Pancreas (tissue), 10 donors: ENCODE measurements at regions not wholly inside any gene's neighbourhood (a gene's known extent, or its start where the extent isn't known, plus 50 kb on each side); places are given as distances from the start of the nearest gene placed in this dataset.

ENCODE experiments used
- ATAC-seq, 4 donors: fragments of 200-7000 bp; cut with Tn5 transposase; one replicate each; pipeline versions ENCODE4 v1.8.0 to v1.9.1; 2020; ENCODE audit warnings: mild to moderate bottlenecking in 4 of 4, moderate library complexity in 4 of 4
- DNase-seq, 6 donors: peaks; one replicate each; pipeline ENCODE4 v3.0.0-alpha.2; 2020
- FAIRE-seq: peaks from 2 replicates; lab custom pipeline; 2012; peaks lifted over from hg19 to GRCh38; lab: Jason Lieb, UNC
- H3K27ac ChIP-seq, 4 donors: fragments of 200-600 bp; sonication (generic); 1 replicate in 3 of 4; 2 replicates in 1 of 4; pipeline versions ENCODE4 v1.5.0 to v1.8.0; 2020
- H3K27me3 ChIP-seq, 4 donors: fragments of 200-600 bp; one replicate each; pipeline ENCODE4 v1.8.0; 2021
- H3K36me3 ChIP-seq, 3 donors: fragments of 200-600 bp; sonication (generic) in 1 of 3; one replicate each; pipeline versions ENCODE4 v1.5.0 to v1.8.0; 2020 to 2021
- H3K4me1 ChIP-seq, 3 donors: fragments of 200-600 bp; one replicate each; pipeline ENCODE4 v1.8.0; 2021
- H3K4me3 ChIP-seq, 4 donors: fragments of 200-600 bp; sonication (generic) in 2 of 4; one replicate each; pipeline versions ENCODE4 v1.5.0 to v1.8.0; 2020 to 2021
- H3K9me3 ChIP-seq, 4 donors: fragments of 200-600 bp; one replicate each; pipeline ENCODE4 v1.8.0; 2021
- CTCF ChIP-seq, 4 donors: fragments of 200-600 bp; sonication (generic) in 3 of 4; IDR thresholded peaks; one replicate each; pipeline versions ENCODE4 v1.5.0 to v1.8.0; 2021; ENCODE audit warnings: antibody characterized with exemption in 4 of 4
- WGBS, 2 donors: extraction: QIAGEN DNeasy Blood & Tissue Kit; methylation state at CpG; one replicate each; pipeline ENCODE4 v1.1.7; 2013; 5-methylcytosine and 5-hydroxymethylcytosine counted together
- intact Hi-C, 3 donors: fragments of 100-400 bp; cut with DNase I; formaldehyde crosslinking; loops; one replicate each; pipeline versions ENCODE4 v1.11.1 to v1.14.2; 2022
- donor health status: healthy with polysubstance abuse.
- donor health status: DM: no; HTN: no; CAD: no; lungs with moderate emphysema.
- donor health status: DM: no; HTN: no; CAD: no.
- donor health status: control.
- donor health status: control.
- donor health status: Bipolar disorder and iron deficiency.
- donor health status: DM: yes; HTN: yes; CAD: no.
- donor health status: DM: no; HTN: no; CAD: no.
- donor health status: DM: no; HTN: no; CAD: no.
- donor health status: DM: yes; HTN: yes; CAD: no.

- intact Hi-C loops = no loop called here
- no peak for FAIRE-seq
- Histone ChIP-seq H3K27me3 (no peaks in the 10 kb centered on the region), H3K36me3 (no peaks in the 10 kb centered on the region), H3K4me1 (no peaks in the 10 kb centered on the region), H3K4me3 (no peak overlapping the region), H3K27ac (no peak overlapping the region), H3K9me3 (no peaks in the 10 kb centered on the region)
- 43 to 59% methylated on average over 2 of the region's 2 CpGs for WGBS, 2 donors
- no peak for ATAC-seq
- no peak for TF ChIP-seq CTCF (IDR thresholded peaks at IDR 0.05)
- DNase-seq = no peak
Observed at GRCh38 chr9:75582870-75583269, 307.6 kb upstream of the PCSK5 start.

DNA sequence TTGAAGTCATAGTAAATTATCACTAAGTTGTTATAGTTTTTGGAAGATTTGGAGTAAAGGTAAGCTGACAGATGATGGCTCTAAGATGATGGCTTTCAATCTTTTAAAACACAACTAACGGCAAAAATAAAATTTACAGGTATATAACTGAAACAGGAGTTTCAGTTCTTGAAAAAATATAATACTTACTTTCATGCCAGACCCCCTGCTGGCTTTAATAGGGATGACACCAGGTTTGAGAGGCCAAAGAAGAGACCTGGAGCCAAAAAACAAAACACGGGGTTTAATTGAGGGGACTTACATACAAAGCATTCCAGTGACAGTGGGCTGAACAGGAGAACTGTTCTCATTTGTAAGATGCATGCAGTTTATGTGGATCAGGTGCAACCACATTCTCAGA lies 301.7 kb upstream of the PCSK5 start:
- WGBS, 2 donors = 46 to 60% methylated on average over 2 of the region's 2 CpGs
- FAIRE-seq = no peak
- TF ChIP-seq CTCF (IDR thresholded peaks at IDR 0.05) = no peak
- H3K9me3 ChIP-seq = no peaks in the 10 kb centered on the region
- DNase-seq = no peak
- intact Hi-C loops = no loop called here
- no peaks in the 10 kb centered on the region for H3K36me3 ChIP-seq
- no peaks in the 10 kb centered on the region for H3K27me3 ChIP-seq
- no peak overlapping the region for H3K4me3 ChIP-seq
- no peaks in the 10 kb centered on the region for H3K4me1 ChIP-seq
- ATAC-seq = no peak
- no peak overlapping the region for H3K27ac ChIP-seq

DNA sequence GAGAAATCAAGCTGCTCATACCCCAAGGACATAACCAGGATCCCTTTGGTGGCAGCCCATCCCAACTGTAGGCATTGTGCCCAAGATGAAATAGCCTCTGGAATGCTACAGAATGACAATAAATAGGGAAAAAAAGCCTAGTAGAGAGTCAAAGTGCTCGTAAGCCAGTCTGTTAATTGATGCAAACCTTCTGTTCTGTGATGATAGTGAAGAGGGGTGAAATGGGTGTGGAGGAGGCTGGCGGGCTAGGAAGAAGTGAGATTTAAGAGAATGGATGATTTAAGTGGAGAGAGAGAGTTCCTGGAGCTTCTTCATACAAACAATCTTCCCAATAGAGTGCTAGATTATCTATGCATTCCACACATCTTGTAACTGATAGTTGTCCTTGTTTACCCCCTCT lies 301.0 kb upstream of the PCSK5 start:
- H3K4me1 ChIP-seq = no peaks in the 10 kb centered on the region
- ATAC-seq (no peak), DNase-seq (no peak), FAIRE-seq (no peak)
- no peak overlapping the region for H3K4me3 ChIP-seq
- no peaks in the 10 kb centered on the region for H3K27me3 ChIP-seq
- TF ChIP-seq CTCF (IDR thresholded peaks at IDR 0.05) = no peak
- H3K36me3 ChIP-seq = no peaks in the 10 kb centered on the region
- no peaks in the 10 kb centered on the region for H3K9me3 ChIP-seq
- WGBS, 2 donors = 59 to 63% methylated on average over 2 of the region's 2 CpGs
- intact Hi-C loops = no loop called here
- H3K27ac ChIP-seq = no peak overlapping the region

GRCh38 chr9:75591972-75592371 lies 298.5 kb upstream of the PCSK5 start:
- DNase-seq (no peak), FAIRE-seq (no peak), ATAC-seq (no peak)
- no peak overlapping the region for H3K4me3 ChIP-seq
- WGBS, 2 donors = 48 to 65% methylated on average over 3 of the region's 3 CpGs
- no peaks in the 10 kb centered on the region for H3K9me3 ChIP-seq
- H3K27me3 ChIP-seq = no peaks in the 10 kb centered on the region
- no peak for TF ChIP-seq CTCF (IDR thresholded peaks at IDR 0.05)
- H3K27ac ChIP-seq = no peak overlapping the region
- no peaks in the 10 kb centered on the region for H3K4me1 ChIP-seq
- no peaks in the 10 kb centered on the region for H3K36me3 ChIP-seq
- intact Hi-C loops = no loop called here

DNA sequence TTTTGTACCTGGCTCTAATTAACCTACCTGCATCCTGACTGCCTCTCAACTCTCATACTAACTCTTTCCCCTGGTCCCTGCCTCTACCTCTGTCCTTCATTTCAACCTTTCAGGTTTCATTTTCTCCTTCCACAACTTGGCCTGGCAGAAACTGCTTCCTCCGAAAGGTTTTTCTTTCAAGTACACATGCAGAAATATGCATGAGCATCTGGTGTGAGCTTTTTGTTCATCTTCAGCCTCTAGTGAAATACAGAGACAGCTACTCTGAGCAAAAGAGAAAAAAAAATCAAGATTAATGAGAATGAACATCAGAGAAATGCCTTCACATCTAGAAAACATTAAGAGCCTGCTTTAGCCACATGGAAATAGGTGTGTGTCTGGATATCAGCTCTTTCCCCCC lies 297.9 kb upstream of the PCSK5 start:
- Histone ChIP-seq H3K27ac (no peak overlapping the region), H3K36me3 (no peaks in the 10 kb centered on the region), H3K27me3 (no peaks in the 10 kb centered on the region), H3K4me1 (no peaks in the 10 kb centered on the region), H3K4me3 (no peak overlapping the region), H3K9me3 (no peaks in the 10 kb centered on the region)
- WGBS, 2 donors = 82 to 88% methylated on average over 1 of the region's 1 CpG
- no peak for FAIRE-seq
- intact Hi-C loops = no loop called here
- DNase-seq = no peak
- no peak for TF ChIP-seq CTCF (IDR thresholded peaks at IDR 0.05)
- no peak for ATAC-seq
